Ovary (tissue), 3 donors: ENCODE measurements at regions not wholly inside any gene's neighbourhood (a gene's known extent, or its start where the extent isn't known, plus 50 kb on each side); places are given as distances from the start of the nearest gene placed in this dataset.

Source experiments
- EP300 ChIP-seq: sonication (generic); formaldehyde crosslinking; IDR thresholded peaks from one replicate; pipeline ENCODE4 v1.6.1; 2017; ENCODE audit warnings: antibody characterized with exemption
- POLR2A ChIP-seq: fragments of 450-650 bp; IDR thresholded peaks from one replicate; pipeline ENCODE4 v1.6.1; 2017; ENCODE audit warnings: antibody characterized with exemption, mild to moderate bottlenecking, moderate library complexity
- TF ChIP-seq, protein P1 (sequence below), 3 donors: fragments of 450-650 bp in 2 of 3; fragments of 200-600 bp in 1 of 3; IDR thresholded peaks; one replicate each; pipeline versions ENCODE4 v1.5.1 to v1.8.0; 2016 to 2022; ENCODE audit warnings: antibody characterized with exemption in 3 of 3, mild to moderate bottlenecking in 1 of 3
- donor health status: DM: no; HTN: no; CAD: no.

DNA sequence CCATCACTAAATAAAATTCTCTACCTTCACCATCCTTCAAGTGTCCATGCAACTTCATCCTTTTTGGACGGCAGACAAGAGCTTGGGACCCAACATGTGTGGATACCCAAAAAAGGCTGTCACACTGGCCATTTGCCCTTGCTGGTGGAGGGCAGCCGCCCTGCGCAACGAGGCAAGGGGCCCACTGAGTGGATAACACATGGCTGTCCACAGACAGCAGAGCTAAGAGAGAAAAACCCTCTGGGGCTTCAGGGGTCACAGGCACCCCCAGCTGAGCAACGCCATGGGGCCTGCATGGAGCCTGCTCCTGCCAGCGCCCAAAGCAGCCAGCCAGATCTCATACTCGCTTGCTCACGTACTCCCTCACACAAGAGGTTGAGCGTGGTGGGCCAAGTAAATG, 205.9 kb upstream of the NREP start:
- TF ChIP-seq, protein P1, sequence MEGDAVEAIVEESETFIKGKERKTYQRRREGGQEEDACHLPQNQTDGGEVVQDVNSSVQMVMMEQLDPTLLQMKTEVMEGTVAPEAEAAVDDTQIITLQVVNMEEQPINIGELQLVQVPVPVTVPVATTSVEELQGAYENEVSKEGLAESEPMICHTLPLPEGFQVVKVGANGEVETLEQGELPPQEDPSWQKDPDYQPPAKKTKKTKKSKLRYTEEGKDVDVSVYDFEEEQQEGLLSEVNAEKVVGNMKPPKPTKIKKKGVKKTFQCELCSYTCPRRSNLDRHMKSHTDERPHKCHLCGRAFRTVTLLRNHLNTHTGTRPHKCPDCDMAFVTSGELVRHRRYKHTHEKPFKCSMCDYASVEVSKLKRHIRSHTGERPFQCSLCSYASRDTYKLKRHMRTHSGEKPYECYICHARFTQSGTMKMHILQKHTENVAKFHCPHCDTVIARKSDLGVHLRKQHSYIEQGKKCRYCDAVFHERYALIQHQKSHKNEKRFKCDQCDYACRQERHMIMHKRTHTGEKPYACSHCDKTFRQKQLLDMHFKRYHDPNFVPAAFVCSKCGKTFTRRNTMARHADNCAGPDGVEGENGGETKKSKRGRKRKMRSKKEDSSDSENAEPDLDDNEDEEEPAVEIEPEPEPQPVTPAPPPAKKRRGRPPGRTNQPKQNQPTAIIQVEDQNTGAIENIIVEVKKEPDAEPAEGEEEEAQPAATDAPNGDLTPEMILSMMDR (IDR thresholded peaks at IDR 0.05): no peak
- TF ChIP-seq EP300: no peak
- TF ChIP-seq POLR2A: no peak
